Lower leg skin (tissue), 4 donors: ENCODE measurements at regions not wholly inside any gene's neighbourhood (a gene's known extent, or its start where the extent isn't known, plus 50 kb on each side); places are given as distances from the start of the nearest gene placed in this dataset.
"Not testable (repeated sequence)": the region's sequence is repeated elsewhere in the genome, so short reads cannot be mapped to it uniquely, and the experiment has no call there.

Source experiments
- DNase-seq, 2 donors: peaks; one replicate each; pipeline ENCODE4 v3.0.0-alpha.2; 2019; ENCODE audit warnings: low spot score in 2 of 2
- H3K4me3 ChIP-seq: fragments of 200-600 bp; sonication (generic); 2 replicates; pipeline ENCODE4 v1.5.1; 2017; ENCODE audit warnings: mild to moderate bottlenecking, low read depth; ENCODE audit not compliant: poor library complexity, severe bottlenecking
- POLR2A ChIP-seq, 2 donors: fragments of 450-650 bp; IDR thresholded peaks; one replicate each; pipeline ENCODE4 v1.6.1; 2016 to 2017; ENCODE audit warnings: antibody characterized with exemption in 2 of 2, mild to moderate bottlenecking in 1 of 2, moderate library complexity in 1 of 2
- WGBS, 2 donors: methylation state at CpG; one replicate each; pipeline ENCODE4 v1.1.5; 2018; 5-methylcytosine and 5-hydroxymethylcytosine counted together
- intact Hi-C: fragments of 100-400 bp; cut with DNase I; formaldehyde crosslinking; loops from one replicate; pipeline ENCODE4 v1.15.0; 2023; ENCODE audit warnings: low total_unique reads
- TF ChIP-seq, protein P1 (sequence below), 3 donors: fragments of 450-650 bp; IDR thresholded peaks; one replicate each; pipeline ENCODE4 v1.5.1; 2016; ENCODE audit warnings: antibody characterized with exemption in 3 of 3, mild to moderate bottlenecking in 3 of 3, moderate library complexity in 2 of 3

GRCh38 chr2:83997889-83998288 lies 461.2 kb downstream of the SUCLG1 start:
- H3K4me3 ChIP-seq: no peak overlapping the region
- DNase-seq: no peak
- TF ChIP-seq POLR2A (IDR thresholded peaks at IDR 0.05): no peak
- TF ChIP-seq, protein P1, sequence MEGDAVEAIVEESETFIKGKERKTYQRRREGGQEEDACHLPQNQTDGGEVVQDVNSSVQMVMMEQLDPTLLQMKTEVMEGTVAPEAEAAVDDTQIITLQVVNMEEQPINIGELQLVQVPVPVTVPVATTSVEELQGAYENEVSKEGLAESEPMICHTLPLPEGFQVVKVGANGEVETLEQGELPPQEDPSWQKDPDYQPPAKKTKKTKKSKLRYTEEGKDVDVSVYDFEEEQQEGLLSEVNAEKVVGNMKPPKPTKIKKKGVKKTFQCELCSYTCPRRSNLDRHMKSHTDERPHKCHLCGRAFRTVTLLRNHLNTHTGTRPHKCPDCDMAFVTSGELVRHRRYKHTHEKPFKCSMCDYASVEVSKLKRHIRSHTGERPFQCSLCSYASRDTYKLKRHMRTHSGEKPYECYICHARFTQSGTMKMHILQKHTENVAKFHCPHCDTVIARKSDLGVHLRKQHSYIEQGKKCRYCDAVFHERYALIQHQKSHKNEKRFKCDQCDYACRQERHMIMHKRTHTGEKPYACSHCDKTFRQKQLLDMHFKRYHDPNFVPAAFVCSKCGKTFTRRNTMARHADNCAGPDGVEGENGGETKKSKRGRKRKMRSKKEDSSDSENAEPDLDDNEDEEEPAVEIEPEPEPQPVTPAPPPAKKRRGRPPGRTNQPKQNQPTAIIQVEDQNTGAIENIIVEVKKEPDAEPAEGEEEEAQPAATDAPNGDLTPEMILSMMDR (IDR thresholded peaks at IDR 0.05): no peak
- intact Hi-C loops: no loop called here
- 83 to 88% methylated on average over 2 of the region's 2 CpGs for WGBS, 2 donors

GRCh38 chr2:83994633-83995179 lies 464.4 kb downstream of the SUCLG1 start:
- WGBS, 2 donors: 65 to 69% methylated on average over 2 of the region's 2 CpGs
- no peak overlapping the region for H3K4me3 ChIP-seq
- DNase-seq: no peak
- intact Hi-C loops: no loop called here
- TF ChIP-seq, protein P1 (IDR thresholded peaks at IDR 0.05): no peak
- no peak for TF ChIP-seq POLR2A (IDR thresholded peaks at IDR 0.05)

DNA sequence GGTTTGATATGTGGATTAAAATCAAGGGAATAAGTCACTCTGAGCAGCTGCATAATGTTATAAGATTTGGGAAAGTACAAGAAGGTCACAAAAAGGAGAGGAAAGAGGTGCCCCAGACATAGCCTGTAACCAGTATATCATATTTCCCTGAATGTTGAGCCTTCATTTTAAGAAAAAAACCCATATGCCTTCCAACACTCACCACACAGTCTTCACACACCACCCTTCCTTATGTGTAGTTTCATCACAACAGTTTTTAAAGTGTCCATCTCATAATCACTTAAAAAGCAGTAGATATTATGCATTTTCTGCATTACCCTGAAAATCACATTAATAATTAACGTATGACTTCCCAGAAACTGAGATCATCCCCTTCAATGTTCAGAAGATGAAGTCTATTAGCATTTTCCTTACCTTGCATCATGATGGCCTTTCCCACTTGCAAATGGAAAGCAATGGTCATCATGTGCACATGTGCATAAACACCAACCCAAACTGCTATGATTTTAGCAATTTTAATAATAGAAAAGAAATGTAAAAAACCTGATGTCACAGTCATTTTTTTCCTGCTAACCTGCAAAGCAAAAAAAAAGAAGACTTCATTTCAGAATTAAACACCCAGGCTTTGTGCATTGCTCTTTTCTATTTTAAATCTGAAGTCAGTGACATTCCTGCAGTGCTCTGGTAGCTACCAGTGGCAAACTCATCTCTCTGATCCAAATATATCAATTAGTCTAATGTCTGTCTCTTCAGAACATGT lies 465.0 kb downstream of the SUCLG1 start:
- no peak for TF ChIP-seq POLR2A (IDR thresholded peaks at IDR 0.05)
- TF ChIP-seq, protein P1 (IDR thresholded peaks at IDR 0.05): no peak
- 83 to 88% methylated on average over 1 of the region's 1 CpG for WGBS, 2 donors
- intact Hi-C loops: no loop called here
- no peak for DNase-seq
- no peak overlapping the region for H3K4me3 ChIP-seq

DNA sequence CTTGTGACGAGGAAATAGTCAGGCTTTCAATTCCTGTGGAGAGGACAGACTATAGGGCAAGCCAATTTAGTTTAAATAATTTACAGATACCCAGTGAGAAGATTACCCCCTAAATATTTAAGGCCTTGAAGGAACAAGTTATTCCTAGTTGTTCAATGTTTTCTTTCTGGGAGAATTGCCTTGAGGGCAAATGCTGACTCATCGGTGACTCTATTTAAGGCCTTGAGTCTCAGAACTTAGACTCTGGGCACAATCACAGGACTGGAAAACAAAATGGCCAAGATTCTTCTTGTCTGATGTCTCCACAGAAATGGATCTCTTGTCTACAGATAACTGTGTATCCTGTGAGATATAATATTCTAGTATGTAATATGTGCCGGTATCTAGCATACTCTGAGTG lies 467.1 kb downstream of the SUCLG1 start:
- intact Hi-C loops: no loop called here
- DNase-seq: no peak
- no peak for TF ChIP-seq POLR2A (IDR thresholded peaks at IDR 0.05)
- TF ChIP-seq, protein P1 (IDR thresholded peaks at IDR 0.05): no peak
- H3K4me3 ChIP-seq: no peak overlapping the region
- WGBS, 2 donors: 58 to 84% methylated on average over 3 of the region's 3 CpGs

DNA sequence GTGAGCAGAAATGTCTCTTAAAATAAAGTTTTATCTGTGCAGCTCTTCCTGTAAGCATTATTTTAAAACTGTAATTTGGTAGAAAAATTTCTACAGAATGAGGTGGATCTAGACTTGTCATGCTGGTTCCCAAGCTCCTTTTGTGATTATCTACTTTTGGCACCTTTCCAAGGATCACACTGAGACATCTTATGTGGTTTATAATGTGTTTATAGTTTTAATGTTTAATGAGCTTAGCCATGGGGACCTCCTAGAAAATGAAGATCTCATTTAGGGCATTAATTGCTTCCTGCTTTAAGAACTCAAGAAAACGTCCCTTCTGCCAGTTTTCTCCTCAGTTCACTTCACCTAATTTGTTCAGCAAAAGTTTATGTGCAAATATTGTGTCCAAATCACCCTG lies 468.4 kb downstream of the SUCLG1 start:
- 18 to 25% methylated on average over 1 of the region's 1 CpG for WGBS, 2 donors
- no peak for TF ChIP-seq POLR2A (IDR thresholded peaks at IDR 0.05)
- TF ChIP-seq, protein P1 (IDR thresholded peaks at IDR 0.05): no peak
- intact Hi-C loops: no loop called here
- DNase-seq: no peak
- H3K4me3 ChIP-seq: no peak overlapping the region

DNA sequence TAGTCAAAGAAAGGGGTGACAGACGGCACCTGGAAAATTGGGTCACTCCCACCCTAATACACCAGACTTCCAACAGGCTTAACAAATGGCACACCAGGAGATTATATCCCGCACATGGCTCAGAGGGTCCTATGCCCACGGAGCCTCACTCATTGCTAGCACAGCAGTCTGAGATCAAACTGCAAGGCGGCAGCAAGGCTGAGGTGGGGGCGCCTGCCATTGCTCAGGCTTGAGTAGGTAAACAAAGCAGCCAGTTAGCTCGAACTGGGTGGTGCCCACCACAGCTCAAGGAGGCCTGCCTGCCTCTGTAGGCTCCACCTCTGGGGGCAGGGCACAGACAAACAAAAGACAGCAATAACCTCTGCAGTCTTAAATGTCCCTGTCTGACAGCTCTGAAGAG lies 482.5 kb downstream of the SUCLG1 start:
- H3K4me3 ChIP-seq, DNase-seq, intact Hi-C loops: not testable (repeated sequence)
- WGBS, 2 donors: 84 to 94% methylated on average over 6 of the region's 6 CpGs
